Fibroblast of the aortic adventitia (primary cell): ENCODE measurements at regions not wholly inside any gene's neighbourhood (a gene's known extent, or its start where the extent isn't known, plus 50 kb on each side); places are given as distances from the start of the nearest gene placed in this dataset.

Experiments used
- DNase-seq: peaks from one replicate; pipeline ENCODE4 v3.0.0-alpha.2; 2010; ENCODE audit warnings: low read depth
- H3K4me3 ChIP-seq: 2 replicates; pipeline ENCODE4 v1.5.1; 2011; ENCODE audit warnings: low read depth, mild to moderate bottlenecking, control low read depth, low read length, moderate library complexity
- TF ChIP-seq, protein P1 (sequence below): IDR thresholded peaks from 2 replicates; pipeline ENCODE4 v1.5.1; 2011; ENCODE audit warnings: mild to moderate bottlenecking, low read length, control low read depth, inconsistent platforms; ENCODE audit not compliant: insufficient read depth

DNA sequence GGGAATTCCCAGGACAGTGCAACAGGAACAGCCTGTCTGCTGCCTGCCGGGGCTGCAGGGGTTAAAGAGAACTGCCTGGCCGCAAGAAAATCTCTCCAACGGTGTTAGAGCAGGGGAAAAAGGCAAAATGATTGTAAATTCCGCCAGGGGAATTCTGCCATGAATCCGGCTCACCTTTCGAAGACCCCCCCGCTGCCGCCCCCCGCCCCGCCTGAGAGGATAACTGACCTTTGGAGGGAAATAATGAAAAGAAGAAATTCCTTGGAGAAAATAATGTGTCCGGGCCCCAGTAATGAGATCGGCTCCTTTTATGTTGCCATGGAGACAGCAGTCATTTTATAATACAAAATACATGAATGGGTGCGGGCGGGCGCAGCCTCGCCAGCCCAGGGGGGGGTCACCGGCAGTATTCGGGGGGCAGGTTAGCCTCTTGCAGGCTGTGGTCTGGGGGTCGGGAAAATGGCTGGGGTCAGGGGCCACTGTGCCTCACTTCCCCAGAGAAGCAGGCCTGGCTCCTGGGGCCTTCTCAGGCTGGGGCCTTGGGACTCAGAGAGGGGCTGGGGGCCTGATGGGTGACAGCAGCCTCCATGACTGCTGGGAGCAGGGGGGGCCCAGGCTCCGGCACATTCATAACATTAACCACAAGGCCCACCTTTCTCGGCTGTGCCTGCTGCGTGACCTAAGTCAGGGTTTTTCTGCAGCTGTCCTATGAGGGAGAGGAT, 228.1 kb downstream of the MN1 start:
- TF ChIP-seq, protein P1, sequence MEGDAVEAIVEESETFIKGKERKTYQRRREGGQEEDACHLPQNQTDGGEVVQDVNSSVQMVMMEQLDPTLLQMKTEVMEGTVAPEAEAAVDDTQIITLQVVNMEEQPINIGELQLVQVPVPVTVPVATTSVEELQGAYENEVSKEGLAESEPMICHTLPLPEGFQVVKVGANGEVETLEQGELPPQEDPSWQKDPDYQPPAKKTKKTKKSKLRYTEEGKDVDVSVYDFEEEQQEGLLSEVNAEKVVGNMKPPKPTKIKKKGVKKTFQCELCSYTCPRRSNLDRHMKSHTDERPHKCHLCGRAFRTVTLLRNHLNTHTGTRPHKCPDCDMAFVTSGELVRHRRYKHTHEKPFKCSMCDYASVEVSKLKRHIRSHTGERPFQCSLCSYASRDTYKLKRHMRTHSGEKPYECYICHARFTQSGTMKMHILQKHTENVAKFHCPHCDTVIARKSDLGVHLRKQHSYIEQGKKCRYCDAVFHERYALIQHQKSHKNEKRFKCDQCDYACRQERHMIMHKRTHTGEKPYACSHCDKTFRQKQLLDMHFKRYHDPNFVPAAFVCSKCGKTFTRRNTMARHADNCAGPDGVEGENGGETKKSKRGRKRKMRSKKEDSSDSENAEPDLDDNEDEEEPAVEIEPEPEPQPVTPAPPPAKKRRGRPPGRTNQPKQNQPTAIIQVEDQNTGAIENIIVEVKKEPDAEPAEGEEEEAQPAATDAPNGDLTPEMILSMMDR: no peak

DNA sequence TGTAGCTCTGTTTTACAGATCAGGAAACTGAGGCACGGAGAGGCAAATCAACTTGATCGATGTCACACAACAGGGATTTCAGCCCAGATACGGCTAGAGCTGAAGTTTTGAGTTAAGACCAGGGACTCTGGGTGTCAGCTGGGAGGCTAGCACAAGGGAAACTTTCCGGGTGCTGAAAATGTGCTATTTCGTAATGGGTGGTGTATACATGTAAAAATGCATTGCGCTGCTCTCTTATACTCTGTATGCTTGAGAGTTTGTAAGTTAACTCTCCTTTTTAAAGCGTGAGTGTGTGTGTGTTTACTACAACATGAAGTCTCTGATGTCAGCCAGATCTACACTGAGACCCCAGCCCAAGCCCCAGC, 227.6 kb downstream of the MN1 start:
- DNase-seq: no peak
- TF ChIP-seq, protein P1: no peak

More for the DNA sequence above, 228.1 kb downstream of the MN1 start:
- DNase-seq: no peak
- H3K4me3 ChIP-seq: no peak overlapping the region

DNA sequence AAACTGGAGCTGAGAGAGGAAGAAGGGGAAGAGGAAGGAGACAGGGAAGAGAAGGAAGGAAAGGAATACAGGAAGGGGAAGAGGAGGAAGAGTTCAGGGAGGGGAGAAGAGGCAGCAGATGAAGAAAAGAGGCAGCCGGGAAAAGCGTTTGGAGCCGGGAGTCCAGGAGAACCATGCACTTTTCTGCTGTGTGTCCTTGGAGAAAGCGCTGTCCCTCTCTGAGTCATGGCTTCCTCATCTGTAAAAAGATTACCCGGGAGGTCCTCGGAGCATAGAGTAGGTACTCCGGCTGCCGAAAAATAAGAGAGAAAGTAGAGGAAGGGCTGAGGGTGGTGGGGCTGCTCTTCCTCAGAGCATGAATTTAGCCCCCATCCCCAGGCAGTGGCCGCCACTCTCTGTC, 226.9 kb downstream of the MN1 start:
- DNase-seq: no peak
- TF ChIP-seq, protein P1: no peak
- H3K4me3 ChIP-seq: no peak overlapping the region

More for the DNA sequence above, 227.6 kb downstream of the MN1 start:
- no peak overlapping the region for H3K4me3 ChIP-seq

DNA sequence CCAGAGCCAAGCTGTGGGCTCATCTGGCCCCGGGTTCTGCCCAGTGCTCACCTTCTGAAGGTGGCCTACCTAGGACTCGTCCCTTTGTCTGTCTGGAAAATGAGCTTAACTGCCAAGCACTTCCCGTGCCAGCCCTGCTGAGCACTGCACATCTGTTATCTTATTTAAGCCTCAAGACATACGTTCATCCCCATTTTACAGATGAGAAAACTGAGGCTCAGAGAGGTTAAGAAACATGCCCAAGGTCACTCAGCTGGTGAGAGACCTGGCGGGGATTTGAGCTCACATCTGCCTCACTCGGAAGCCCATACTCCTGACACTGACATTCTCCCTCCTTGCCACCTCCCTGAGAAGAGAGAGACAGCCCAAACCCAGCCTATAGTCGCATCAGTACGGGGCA, 226.2 kb downstream of the MN1 start:
- TF ChIP-seq, protein P1: no peak
- DNase-seq: no peak

DNA sequence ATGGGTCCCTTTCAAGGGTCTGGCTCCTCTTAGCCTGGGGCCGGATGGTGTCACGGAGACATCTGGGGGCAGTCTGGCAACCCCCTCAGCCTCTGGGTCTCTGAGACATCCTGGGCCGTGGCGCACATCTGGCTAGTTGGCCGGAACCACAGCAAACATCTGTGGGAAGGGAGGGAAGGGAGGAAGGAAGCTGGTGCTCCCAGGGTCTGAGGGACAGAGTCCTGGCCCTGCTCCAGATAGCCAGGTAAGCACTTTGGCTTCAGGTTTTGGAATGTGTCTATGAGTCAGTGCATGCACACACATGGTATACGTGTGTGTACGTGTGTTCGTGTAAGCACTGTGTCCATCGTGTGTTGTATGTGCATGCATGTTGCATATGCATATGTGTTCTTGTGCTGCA, 225.1 kb downstream of the MN1 start:
- DNase-seq: no peak
- TF ChIP-seq, protein P1: no peak
- no peak overlapping the region for H3K4me3 ChIP-seq

More for the DNA sequence above, 226.2 kb downstream of the MN1 start:
- H3K4me3 ChIP-seq: no peak overlapping the region

DNA sequence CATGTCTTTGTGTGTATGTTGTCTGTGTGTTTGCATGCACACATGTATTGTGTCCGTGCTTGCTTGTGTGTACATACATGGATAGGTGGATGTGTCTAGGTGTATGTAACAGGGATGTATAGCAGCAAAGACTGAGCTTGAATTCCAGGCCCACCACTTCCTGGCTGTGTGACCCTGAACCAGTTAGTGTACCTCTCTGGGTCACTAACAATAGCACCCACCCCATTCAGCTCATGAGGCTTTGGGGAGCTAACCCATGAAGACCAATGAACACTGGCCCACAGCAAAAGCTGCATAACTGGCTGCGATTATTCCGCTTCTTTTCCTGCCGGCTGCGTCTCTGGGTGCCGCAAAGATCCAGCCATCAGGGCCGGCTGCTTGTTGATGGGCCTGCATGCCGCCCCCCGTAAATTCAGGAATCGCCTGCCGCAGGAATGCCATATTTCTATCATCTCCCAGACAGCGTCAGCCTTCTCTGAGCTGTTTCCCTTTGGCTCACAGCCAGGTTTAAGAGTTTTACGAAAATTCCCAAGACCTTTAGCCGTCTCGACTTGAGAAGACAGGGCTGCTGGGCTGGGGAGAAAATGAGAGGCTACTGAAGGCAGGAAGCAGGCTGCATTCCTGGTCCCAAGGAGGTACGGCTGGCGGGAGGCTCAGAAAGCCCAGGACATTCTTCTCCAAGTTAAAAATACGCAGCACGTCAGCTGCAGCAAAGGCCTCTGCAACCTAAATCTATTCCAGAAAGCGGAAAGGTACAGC, 224.6 kb downstream of the MN1 start:
- no peak overlapping the region for H3K4me3 ChIP-seq
- TF ChIP-seq, protein P1: no peak
- peak; percentile 23 for DNase-seq
